A673 (cell line): ENCODE measurements at regions not wholly inside any gene's neighbourhood (a gene's known extent, or its start where the extent isn't known, plus 50 kb on each side); places are given as distances from the start of the nearest gene placed in this dataset.

Experiments used
- CTCF ChIP-seq: fragments of 300-800, 200-600 bp; sonication (generic); conservative IDR thresholded peaks from 2 replicates; pipeline ENCODE4 v1.5.1; 2017; ENCODE audit warnings: low read depth, mild to moderate bottlenecking, antibody characterized with exemption, low read length, moderate library complexity, mixed read lengths
- EZH2 ChIP-seq: fragments of 200-600 bp; sonication (generic); IDR thresholded peaks from 2 replicates; pipeline ENCODE4 v1.6.1; 2017; ENCODE audit warnings: borderline replicate concordance, low read depth, mild to moderate bottlenecking, mixed read lengths, antibody characterized with exemption, low read length; ENCODE audit not compliant: poor library complexity, severe bottlenecking

- TF ChIP-seq CTCF (no peak), EZH2 (no peak)
These were observed 52.2 kb upstream of the CD83 start for GRCh38 chr6:14065350-14065749.
